GM21825 (cell line): ENCODE measurements at regions not wholly inside any gene's neighbourhood (a gene's known extent, or its start where the extent isn't known, plus 50 kb on each side); places are given as distances from the start of the nearest gene placed in this dataset.

Experiments
- ATAC-seq: cut with Tn5 transposase; IDR thresholded peaks from one replicate; pipeline ENCODE4 v1.9.1; 2021; ENCODE audit warnings: mild to moderate bottlenecking, moderate library complexity; ENCODE audit not compliant: unreplicated experiment

DNA sequence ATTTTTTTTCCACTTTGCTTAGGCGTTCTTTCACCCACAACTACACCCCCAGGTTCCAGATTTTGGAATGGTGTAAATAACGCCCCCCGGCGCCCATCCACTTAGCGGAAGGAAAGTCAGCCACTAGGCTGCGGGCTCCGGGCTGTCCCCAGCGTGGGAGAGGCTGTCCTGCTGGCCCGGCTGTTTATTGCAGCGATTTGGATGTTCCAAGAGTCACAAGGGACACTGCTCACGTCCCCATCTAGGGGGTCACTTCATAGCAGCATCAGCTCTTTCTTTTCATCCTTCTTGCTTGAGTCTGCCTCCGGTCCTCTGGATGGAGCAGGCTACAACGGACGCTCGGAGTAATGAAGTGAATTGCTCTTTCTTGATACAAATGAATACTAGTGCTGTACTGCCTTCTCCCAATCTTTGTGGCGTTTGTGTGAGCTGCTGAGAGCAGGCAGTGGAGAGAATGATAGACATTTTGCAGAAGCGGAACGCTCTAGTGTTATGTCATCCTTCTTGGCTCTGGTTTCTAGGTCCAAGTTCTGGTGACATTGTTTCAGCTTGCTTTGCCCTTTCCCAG is 50.7 kb upstream of the PAIP2B start:
- no peak for ATAC-seq

DNA sequence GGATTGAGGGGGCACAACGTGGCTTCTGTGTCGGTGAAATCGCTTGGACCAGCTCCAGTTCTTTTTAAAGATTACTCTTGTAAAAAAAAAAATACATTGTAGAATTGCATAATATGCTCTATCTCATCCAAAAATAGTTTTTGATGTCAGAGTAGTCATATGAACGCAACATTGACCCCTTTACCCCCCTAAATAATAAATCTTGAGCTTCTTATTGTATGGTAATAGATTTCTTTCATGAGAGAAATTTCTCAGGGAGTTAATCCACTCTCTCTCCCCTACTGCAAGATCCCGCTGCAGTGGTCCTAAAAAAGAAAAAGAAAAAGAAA is 50.2 kb upstream of the PAIP2B start:
- ATAC-seq, result no peak

DNA sequence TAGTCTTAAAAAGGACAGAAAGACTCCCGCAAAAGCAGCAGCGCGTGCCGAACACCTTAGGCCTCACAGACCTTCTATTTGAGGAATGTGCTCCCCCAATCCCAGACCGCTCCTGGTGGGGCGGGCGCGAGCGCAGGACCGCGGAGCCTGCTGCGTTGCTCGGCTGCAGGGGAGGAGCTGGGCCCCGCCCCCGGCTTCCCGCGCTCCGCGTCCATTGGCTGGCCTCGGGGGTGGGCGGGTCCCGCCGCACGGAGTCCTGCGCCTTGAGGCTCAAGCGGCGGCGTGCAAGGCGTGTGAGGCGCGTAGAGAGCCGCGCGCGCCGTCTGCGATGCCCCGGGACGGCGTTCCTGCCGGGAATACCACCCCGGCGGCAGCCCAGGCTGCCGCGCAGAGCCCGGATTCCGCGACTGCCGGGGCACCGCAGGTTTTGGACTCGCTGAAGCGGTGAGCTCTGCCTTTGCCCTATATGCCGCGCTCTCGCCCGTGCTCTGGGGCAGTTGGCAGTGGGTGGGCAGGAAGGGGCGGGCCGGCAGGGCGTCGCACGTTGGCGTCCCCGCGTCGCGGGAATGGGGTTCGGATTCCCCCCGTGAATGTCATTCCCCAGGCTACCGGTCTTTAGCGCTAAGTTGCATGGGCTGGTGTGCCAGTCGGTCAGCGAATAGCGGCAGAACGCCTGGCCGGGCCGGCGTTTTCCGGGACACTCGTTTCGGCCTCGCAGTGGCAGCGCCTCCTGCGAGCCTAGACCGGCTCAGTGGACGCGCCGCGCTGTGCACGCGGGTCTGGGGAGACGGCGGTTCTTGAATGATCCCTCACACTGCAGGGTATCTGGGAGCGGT is 49.6 kb upstream of the PAIP2B start:
- peak; percentile 99 for ATAC-seq
